NCI-H526 (cell line): ENCODE measurements at regions not wholly inside any gene's neighbourhood (a gene's known extent, or its start where the extent isn't known, plus 50 kb on each side); places are given as distances from the start of the nearest gene placed in this dataset.
"Not testable (repeated sequence)": the region's sequence is repeated elsewhere in the genome, so short reads cannot be mapped to it uniquely, and the experiment has no call there.

Experiments used
- DNase-seq, 2 experiments: peaks; one replicate each; lab custom pipeline; 2025; lab: John Stamatoyannopoulos, UW

DNA sequence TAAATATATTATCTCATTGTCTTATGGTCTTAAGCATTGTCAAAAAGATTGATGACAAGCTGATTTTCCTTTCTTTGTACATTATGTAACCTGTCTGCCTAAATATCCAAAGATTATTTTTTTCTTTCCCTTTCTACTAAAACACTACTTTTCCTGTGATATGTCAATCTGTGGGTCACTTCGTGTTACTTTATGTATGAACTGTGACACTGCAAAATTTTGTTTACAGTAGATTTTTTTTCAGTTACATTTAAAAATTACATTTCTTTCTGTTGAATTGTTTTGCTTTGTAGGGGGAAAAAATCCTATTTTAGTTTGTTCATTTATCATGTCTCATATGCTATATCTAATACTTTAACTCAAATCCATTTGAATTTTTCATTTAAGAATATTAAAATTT lies 392.3 kb upstream of the ATXN7L3B start:
- no peak for DNase-seq

DNA sequence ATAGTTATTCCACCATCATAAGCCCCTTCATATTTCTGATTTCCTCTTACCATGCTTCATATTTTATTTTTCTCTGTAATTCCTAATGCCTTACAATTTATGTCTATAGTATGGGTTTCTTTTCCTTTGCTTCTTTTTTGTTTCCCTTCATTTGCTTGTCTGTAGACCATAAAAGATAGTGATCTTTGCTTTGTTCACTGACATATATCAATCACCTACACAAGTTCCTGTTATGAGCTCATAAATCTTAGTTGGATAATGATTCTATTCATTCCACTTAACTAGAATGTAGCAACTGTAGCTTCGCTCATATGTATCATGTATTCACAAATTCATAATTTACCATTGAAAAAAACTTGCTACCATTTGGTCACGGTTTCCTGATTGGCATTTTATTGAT lies 388.8 kb upstream of the ATXN7L3B start:
- DNase-seq: no peak

DNA sequence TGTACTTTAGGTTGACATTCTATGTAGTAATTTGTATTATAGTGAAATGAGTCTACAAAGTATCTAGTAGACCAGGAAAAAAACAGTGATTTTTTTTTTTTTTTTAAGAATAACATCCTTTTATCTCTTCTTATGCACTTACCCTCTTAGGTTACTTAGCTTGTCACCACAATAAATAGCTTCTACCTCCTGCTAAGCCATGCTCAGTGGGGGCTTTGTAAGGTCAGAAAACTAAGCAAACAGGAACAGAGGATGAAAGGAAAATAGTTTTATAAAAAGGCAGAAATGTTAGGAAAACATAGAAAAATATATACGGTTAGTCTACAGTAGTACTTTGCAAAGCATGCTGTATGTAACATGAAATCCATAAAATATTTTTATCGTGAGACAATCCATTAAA lies 385.3 kb upstream of the ATXN7L3B start:
- no peak for DNase-seq

DNA sequence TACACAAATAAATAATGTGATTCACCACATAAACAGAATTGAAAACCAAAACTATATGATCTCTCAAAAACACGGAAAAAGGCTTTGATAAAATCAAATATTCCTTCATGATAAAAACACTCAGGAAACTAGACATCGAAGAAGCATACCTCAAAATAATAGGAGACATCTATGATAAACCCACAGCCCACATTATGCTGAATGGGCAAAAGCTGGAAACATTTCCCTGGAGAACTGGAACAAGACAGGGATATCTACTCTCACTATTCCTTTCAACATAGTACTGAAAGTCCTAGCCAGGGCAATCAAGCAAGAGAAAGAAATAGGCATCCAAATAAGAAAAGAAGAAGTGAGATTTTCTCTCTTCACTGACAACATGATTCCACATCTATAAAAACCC lies 371.5 kb upstream of the ATXN7L3B start:
- no peak for DNase-seq

GRCh38 chr12:74169607-74170006 lies 368.0 kb upstream of the ATXN7L3B start:
- DNase-seq: no peak

GRCh38 chr12:74170645-74171477 lies 366.8 kb upstream of the ATXN7L3B start:
- DNase-seq: no peak

- DNase-seq: no peak
Observed at GRCh38 chr12:74171478-74171909, 366.1 kb upstream of the ATXN7L3B start.

- DNase-seq: not testable (repeated sequence)
Observed at GRCh38 chr12:74174961-74175360, 362.7 kb upstream of the ATXN7L3B start.

DNA sequence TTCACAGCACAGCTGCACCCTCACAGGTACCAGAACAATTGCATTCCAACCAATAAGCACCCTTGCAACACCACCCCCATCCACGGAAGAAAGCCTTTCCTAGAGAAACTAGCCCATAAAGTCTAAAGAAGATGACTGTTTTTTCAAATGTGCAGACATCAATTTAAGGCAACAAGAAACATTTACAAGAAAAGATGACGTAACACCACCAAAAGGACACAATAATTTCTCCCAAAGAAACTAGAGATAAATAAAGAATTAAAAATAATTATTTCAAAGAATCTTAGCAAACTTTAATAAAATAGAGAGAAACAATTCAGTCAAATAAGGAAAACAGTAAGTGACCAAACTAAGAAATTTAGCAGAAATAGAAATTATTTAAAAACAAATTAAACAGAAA lies 352.3 kb upstream of the ATXN7L3B start:
- DNase-seq: no peak

- no peak for DNase-seq
Observed at GRCh38 chr12:74193191-74193590, 344.4 kb upstream of the ATXN7L3B start.

DNA sequence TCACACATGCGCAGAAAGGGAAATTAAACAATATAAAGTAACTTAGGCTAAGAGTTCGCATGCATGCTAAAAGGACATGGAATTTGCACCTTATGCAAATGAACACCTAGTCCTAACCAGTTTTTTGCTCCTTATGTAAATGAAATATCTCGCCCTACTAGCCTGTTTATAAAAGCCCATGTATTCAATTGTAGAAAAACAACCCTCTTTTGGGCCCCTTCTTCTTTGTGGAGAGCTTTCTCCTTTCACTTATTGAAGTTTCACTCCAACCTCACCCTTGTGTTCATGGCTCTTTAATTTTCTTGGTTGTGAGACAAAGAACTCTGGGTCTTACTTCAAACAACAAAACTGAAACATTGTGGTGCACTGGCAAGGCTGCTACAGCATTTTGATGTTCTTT lies 333.4 kb upstream of the ATXN7L3B start:
- DNase-seq: peak; percentile 15 to 45

DNA sequence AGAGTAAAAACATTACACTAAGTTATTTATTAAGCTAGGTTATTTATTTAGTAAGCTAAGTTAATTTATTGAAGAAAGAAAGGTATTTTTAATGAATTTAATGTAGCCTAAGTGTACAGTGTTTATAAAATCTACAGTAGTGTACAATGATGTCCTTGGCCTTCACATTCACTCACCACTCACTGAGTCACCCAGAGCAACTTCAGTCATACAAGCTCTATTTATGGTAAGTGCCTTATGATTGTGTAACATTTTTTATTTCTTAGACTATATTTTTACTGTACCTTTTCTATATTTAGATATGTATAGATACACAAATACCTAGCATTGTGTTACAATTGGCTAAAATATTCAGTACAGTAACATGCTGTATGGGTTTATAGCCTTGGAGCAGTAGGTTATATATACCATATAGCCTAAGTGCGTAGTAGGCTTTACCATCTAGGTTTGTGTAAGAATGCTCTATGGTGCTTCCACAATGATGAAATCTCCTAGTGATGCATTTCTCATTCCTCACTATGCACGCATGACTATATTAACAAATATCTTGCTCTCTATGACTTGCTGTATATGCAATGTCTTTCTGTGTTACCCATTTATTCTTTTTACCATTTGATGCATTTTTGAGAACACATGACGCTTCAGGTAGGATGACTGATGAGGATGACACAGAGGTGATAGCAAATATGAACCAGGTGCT lies 309.6 kb upstream of the ATXN7L3B start:
- DNase-seq: no peak

DNA sequence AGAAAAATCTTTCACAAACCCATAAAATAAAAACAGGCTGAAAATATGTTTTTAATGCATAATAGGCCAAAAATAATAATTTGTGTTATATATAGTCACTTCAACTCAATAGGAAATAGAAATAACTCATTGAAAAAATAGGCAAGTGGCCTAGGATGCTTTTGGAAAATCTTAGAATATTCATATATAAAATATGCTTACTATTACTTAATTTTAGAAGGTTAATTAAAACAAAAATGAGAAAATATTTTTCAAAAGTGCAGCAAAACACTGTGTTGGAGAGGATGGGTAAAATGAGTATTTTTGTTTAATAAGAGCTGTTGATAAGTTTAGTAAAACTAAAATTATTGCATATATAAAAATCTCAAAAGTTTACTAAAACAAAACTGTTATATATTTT lies 308.0 kb upstream of the ATXN7L3B start:
- DNase-seq: no peak

- DNase-seq: no peak
Observed at GRCh38 chr12:74235342-74235741, 302.3 kb upstream of the ATXN7L3B start.

- no peak for DNase-seq
Observed at GRCh38 chr12:74241341-74241740, 296.3 kb upstream of the ATXN7L3B start.

- no peak for DNase-seq
Observed at GRCh38 chr12:74242088-74242487, 295.5 kb upstream of the ATXN7L3B start.

GRCh38 chr12:74245458-74245857 lies 292.2 kb upstream of the ATXN7L3B start:
- no peak for DNase-seq

DNA sequence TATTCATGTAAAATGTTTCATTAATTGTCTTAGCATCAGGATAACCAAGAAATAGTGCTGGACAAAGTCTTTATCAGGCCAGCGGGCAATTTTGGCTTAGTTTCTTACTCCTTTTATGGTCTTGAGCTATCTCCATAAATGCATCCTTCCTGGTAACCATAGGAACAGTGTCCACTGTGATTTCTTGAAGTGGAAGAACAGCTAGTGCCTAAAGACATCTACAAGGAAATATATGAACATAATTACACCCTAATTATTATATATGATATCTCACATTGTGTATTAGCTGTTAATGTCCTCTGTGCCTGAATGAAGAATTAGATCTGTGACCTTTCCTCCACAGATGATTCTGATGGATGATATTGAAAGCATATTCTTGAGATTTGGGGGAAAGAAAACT lies 286.7 kb upstream of the ATXN7L3B start:
- DNase-seq: no peak

DNA sequence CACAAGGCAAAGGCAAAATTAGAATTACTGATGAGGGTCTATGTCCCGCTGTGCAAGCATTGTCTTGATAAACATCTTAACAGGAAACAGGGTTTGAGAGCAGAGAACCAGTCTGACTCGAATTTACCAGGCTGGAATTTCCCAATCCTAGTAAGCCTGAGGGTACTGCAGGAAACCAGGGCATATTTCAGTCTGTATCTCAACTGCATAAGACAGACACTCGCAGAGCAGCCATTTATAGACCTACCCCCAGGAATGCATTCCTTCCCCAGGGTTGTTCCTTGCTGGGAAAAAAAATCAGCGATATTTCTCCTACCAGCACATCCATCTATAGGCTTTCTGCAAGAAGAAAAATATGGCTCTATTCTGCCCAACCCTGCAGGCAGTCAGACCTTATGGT lies 283.8 kb upstream of the ATXN7L3B start:
- not testable (repeated sequence) for DNase-seq

DNA sequence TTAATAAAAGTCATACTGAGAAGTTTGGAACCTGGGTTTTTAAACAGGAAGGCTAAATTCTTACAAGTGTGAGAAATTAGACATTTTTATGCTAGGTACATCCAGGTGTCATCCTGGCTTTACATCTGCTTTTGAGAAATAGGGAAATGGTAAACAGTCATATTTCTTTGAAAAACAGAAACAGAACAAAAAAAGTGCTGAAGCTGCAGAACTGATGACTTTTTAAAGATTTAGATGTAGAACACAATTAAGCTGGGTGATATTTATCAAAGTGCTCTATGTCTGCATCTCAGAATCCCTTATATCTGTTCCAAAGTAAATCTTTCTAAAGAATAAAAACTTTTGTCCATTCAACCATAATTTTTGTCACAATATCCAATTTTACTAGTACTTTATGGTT lies 282.9 kb upstream of the ATXN7L3B start:
- DNase-seq: no peak

DNA sequence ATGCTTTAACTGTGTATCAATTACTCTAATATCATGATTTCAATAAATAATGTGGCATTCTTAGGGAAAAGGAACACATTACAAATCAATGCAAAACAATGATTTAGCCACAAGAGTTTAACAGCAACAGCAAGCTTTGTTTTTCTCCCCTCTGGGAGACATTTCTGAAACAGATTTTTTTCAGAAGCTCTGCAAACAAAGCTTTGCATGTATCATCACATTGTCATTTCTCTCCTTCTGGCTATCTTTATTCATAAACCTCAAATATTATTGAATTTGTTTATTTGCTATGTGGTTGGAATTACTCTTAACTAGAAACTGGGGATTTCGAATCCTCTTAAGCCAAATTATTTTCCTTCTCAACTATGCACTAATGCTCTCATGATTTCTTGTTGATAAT lies 278.4 kb upstream of the ATXN7L3B start:
- peak; percentile 31 to 55 for DNase-seq

DNA sequence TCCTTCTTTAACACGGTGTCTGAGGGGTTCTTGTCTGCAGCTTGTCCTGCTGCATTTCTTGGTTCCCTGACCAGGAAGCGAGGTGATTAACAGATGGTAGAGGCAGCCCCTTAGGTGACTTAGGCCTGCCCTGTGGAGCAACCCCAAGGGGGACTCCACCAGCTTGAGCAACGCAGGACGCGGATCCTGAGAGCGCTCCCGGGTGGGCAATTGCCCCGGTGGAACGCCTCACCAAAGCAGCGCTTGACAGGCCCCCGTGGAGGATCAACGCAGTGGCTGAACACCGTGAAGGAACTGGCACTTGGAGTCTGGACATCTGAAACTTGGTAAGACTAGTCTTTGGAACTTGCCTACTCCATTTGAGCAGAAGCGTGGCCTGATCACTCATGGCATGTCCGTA lies 272.9 kb upstream of the ATXN7L3B start:
- no peak for DNase-seq

- DNase-seq: not testable (repeated sequence)
Observed at GRCh38 chr12:74269355-74269754, 268.3 kb upstream of the ATXN7L3B start.
